ENCODE measurements at regions not wholly inside any gene's neighbourhood (a gene's known extent, or its start where the extent isn't known, plus 50 kb on each side); places are given as distances from the start of the nearest gene placed in this dataset.

GRCh38 chr21:16294128-16294527, 564.3 kb downstream of the USP25 start:
- Histone ChIP-seq H3K27me3 (ENCODE audit: control insufficient read depth in 1 of 2, insufficient read depth in 2 of 2, low read length in 2 of 2) (no peaks in the 10 kb centered on the region), H3K9me3 (ENCODE audit: control insufficient read depth in 2 of 2, low read length in 2 of 2) (no peaks in the 10 kb centered on the region), H3K9ac (ENCODE audit: low read length in 2 of 2) (no peak overlapping the region), H3K36me3 (ENCODE audit: control insufficient read depth in 2 of 2, insufficient read depth in 2 of 2, low read length in 2 of 2) (no peaks in the 10 kb centered on the region), H3K4me3 (ENCODE audit: low read length in 2 of 2) (no peak overlapping the region), H3K4me1 (ENCODE audit: control insufficient read depth, insufficient read depth, low read length) (no peaks in the 10 kb centered on the region), H3K27ac (ENCODE audit: low read length) (no peak overlapping the region)

GRCh38 chr21:16302851-16303282, 573.1 kb downstream of the USP25 start:
- Histone ChIP-seq H3K27me3 (ENCODE audit: control insufficient read depth in 1 of 2, insufficient read depth in 2 of 2, low read length in 2 of 2) (no peaks in the 10 kb centered on the region), H3K27ac (ENCODE audit: low read length) (no peak overlapping the region), H3K4me1 (ENCODE audit: control insufficient read depth, insufficient read depth, low read length) (no peaks in the 10 kb centered on the region), H3K36me3 (ENCODE audit: control insufficient read depth in 2 of 2, insufficient read depth in 2 of 2, low read length in 2 of 2) (no peaks in the 10 kb centered on the region), H3K9me3 (ENCODE audit: control insufficient read depth in 2 of 2, low read length in 2 of 2) (no peaks in the 10 kb centered on the region), H3K9ac (ENCODE audit: low read length in 2 of 2) (no peak overlapping the region), H3K4me3 (ENCODE audit: low read length in 2 of 2) (no peak overlapping the region)

DNA sequence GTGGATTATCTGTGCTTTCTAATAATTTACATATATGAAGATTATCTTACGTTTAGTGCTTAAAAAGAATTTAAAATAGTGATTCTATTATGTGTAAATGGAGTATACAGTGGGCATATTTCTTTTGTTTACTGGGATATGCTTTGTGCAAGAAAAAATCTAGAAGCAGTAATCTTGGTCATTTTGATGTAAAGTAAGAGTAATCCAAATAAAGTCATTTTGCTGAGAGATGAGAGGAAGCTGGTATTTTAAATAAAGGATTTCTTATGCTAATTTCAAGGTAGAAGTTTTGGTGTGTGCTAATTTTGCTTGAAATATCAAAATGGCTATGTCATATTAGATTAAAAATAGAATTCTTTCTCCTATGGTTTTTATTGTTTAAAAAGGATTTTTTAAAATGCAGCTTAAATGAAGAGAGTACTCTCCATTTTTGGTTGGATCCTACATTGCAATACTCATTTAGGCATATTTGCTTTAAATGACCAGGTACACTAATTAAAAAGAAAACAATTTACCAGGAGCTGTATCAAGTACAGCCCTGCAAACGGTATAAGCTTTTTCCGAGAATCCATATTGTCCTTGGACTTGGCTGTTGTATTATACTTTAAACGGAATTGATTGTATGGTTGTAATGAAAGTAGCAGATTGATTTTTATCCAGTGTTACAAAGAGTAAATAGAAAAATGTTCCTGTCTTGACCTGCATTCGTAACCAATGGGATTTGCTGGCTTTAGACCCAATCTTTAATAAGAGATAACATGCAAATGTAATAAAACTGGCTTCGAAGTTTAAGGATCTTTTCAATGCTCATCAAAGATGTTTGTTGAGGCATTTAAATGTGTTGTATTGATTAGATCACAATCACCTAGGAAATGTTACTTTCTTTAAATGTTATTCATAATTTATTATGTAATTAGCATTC, 574.7 kb downstream of the USP25 start:
- no peaks in the 10 kb centered on the region for H3K4me1 ChIP-seq (ENCODE audit: control insufficient read depth, insufficient read depth, low read length)
- no peak overlapping the region for H3K9ac ChIP-seq (ENCODE audit: low read length in 2 of 2)
- no peaks in the 10 kb centered on the region for H3K9me3 ChIP-seq (ENCODE audit: control insufficient read depth in 2 of 2, low read length in 2 of 2)
- H3K4me3 ChIP-seq (ENCODE audit: low read length in 2 of 2) = no peak overlapping the region
- H3K27me3 ChIP-seq (ENCODE audit: control insufficient read depth in 1 of 2, insufficient read depth in 2 of 2, low read length in 2 of 2) = no peaks in the 10 kb centered on the region
- no peaks in the 10 kb centered on the region for H3K36me3 ChIP-seq (ENCODE audit: control insufficient read depth in 2 of 2, insufficient read depth in 2 of 2, low read length in 2 of 2)
- H3K27ac ChIP-seq (ENCODE audit: low read length) = no peak overlapping the region

GRCh38 chr21:16305686-16306085, 575.9 kb downstream of the USP25 start:
- Histone ChIP-seq H3K36me3 (ENCODE audit: control insufficient read depth in 2 of 2, insufficient read depth in 2 of 2, low read length in 2 of 2) (no peaks in the 10 kb centered on the region), H3K9me3 (ENCODE audit: control insufficient read depth in 2 of 2, low read length in 2 of 2) (no peaks in the 10 kb centered on the region), H3K27ac (ENCODE audit: low read length) (no peak overlapping the region), H3K4me3 (ENCODE audit: low read length in 2 of 2) (no peak overlapping the region), H3K27me3 (ENCODE audit: control insufficient read depth in 1 of 2, insufficient read depth in 2 of 2, low read length in 2 of 2) (no peaks in the 10 kb centered on the region), H3K4me1 (ENCODE audit: control insufficient read depth, insufficient read depth, low read length) (no peaks in the 10 kb centered on the region), H3K9ac (ENCODE audit: low read length in 2 of 2) (no peak overlapping the region)

DNA sequence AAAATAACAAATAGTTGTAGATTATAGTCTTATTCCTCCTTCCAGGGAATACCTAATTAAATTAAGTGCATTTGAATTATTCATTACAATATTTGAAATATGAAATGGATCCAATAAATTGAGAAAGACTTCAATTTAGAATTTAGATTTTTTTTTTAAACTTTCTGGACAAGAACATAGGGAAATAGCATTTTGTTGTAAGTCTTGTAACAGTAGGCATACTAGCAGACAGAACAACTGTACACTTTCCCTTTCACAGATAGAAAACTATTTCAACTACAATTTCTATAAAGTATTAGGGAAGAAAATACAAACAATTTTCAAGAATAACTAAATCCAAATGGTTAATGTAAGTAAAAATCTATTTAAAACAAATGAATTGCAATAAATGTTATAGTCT, 577.5 kb downstream of the USP25 start:
- H3K27ac ChIP-seq (ENCODE audit: low read length) = no peak overlapping the region
- no peak overlapping the region for H3K9ac ChIP-seq (ENCODE audit: low read length in 2 of 2)
- no peaks in the 10 kb centered on the region for H3K27me3 ChIP-seq (ENCODE audit: control insufficient read depth in 1 of 2, insufficient read depth in 2 of 2, low read length in 2 of 2)
- no peak overlapping the region for H3K4me3 ChIP-seq (ENCODE audit: low read length in 2 of 2)
- no peaks in the 10 kb centered on the region for H3K4me1 ChIP-seq (ENCODE audit: control insufficient read depth, insufficient read depth, low read length)
- H3K36me3 ChIP-seq (ENCODE audit: control insufficient read depth in 2 of 2, insufficient read depth in 2 of 2, low read length in 2 of 2) = no peaks in the 10 kb centered on the region
- no peaks in the 10 kb centered on the region for H3K9me3 ChIP-seq (ENCODE audit: control insufficient read depth in 2 of 2, low read length in 2 of 2)

- Histone ChIP-seq H3K4me3 (ENCODE audit: low read length in 2 of 2) (peak overlapping the region in 1 of 2 donors; percentile 26), H3K9ac (ENCODE audit: low read length in 2 of 2) (peak overlapping the region in 1 of 2 donors; percentile 43)
Observed at GRCh38 chr21:16308269-16308668, 578.5 kb downstream of the USP25 start.

DNA sequence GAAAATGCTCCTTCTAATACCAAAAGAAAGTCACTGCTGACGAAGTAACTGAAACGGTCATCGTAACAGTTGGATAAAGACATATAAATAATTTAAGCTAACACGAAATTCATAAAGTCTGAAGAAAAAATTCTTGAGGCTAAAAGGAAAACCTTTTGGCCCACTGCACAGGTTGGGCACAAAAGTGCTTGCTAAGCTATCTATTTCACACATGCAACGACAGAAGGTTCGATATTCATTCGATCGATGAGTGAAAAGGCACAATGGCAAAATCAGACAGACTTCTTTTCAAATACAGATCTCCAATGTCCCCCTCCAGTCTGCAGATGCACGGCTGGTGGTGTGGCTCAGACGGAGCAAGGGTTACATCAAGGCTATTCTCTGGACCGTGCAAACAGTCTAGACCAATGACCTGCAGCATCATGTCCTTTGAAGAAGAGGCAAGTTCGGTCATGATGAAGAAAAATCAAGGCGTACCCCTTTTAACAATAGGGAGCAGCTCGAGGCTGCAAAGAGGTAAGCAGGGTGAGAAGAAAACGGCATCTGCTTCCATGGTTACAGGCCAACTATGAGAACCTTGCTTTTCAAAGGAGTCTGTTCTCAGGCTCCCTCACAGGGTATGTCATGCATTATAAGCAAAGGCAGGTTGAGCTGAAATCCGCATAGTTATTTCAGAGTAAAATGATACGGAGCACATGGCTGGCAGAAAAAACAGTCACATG, 579.6 kb downstream of the USP25 start:
- Histone ChIP-seq H3K4me3 (ENCODE audit: low read length in 2 of 2) (no peak overlapping the region), H3K27ac (ENCODE audit: low read length) (no peak overlapping the region), H3K27me3 (ENCODE audit: control insufficient read depth in 1 of 2, insufficient read depth in 2 of 2, low read length in 2 of 2) (no peaks in the 10 kb centered on the region), H3K36me3 (ENCODE audit: control insufficient read depth in 2 of 2, insufficient read depth in 2 of 2, low read length in 2 of 2) (no peaks in the 10 kb centered on the region), H3K9ac (ENCODE audit: low read length in 2 of 2) (no peak overlapping the region), H3K4me1 (ENCODE audit: control insufficient read depth, insufficient read depth, low read length) (no peaks in the 10 kb centered on the region), H3K9me3 (ENCODE audit: control insufficient read depth in 2 of 2, low read length in 2 of 2) (no peaks in the 10 kb centered on the region)

More at GRCh38 chr21:16308269-16308668, 578.5 kb downstream of the USP25 start:
- Histone ChIP-seq H3K36me3 (ENCODE audit: control insufficient read depth in 2 of 2, insufficient read depth in 2 of 2, low read length in 2 of 2) (no peaks in the 10 kb centered on the region), H3K27ac (ENCODE audit: low read length) (no peak overlapping the region), H3K4me1 (ENCODE audit: control insufficient read depth, insufficient read depth, low read length) (no peaks in the 10 kb centered on the region), H3K27me3 (ENCODE audit: control insufficient read depth in 1 of 2, insufficient read depth in 2 of 2, low read length in 2 of 2) (no peaks in the 10 kb centered on the region), H3K9me3 (ENCODE audit: control insufficient read depth in 2 of 2, low read length in 2 of 2) (no peaks in the 10 kb centered on the region)

- no peaks in the 10 kb centered on the region for H3K36me3 ChIP-seq (ENCODE audit: control insufficient read depth in 2 of 2, insufficient read depth in 2 of 2, low read length in 2 of 2)
- no peaks in the 10 kb centered on the region for H3K4me1 ChIP-seq (ENCODE audit: control insufficient read depth, insufficient read depth, low read length)
- no peaks in the 10 kb centered on the region for H3K9me3 ChIP-seq (ENCODE audit: control insufficient read depth in 2 of 2, low read length in 2 of 2)
- H3K27ac ChIP-seq (ENCODE audit: low read length) = no peak overlapping the region
- no peak overlapping the region for H3K9ac ChIP-seq (ENCODE audit: low read length in 2 of 2)
- H3K27me3 ChIP-seq (ENCODE audit: control insufficient read depth in 1 of 2, insufficient read depth in 2 of 2, low read length in 2 of 2) = no peaks in the 10 kb centered on the region
- no peak overlapping the region for H3K4me3 ChIP-seq (ENCODE audit: low read length in 2 of 2)
Observed at GRCh38 chr21:16310176-16310575, 580.4 kb downstream of the USP25 start.

- Histone ChIP-seq H3K36me3 (ENCODE audit: control insufficient read depth in 2 of 2, insufficient read depth in 2 of 2, low read length in 2 of 2) (no peaks in the 10 kb centered on the region), H3K27ac (ENCODE audit: low read length) (no peak overlapping the region), H3K9ac (ENCODE audit: low read length in 2 of 2) (no peak overlapping the region), H3K4me1 (ENCODE audit: control insufficient read depth, insufficient read depth, low read length) (no peaks in the 10 kb centered on the region), H3K9me3 (ENCODE audit: control insufficient read depth in 2 of 2, low read length in 2 of 2) (no peaks in the 10 kb centered on the region), H3K27me3 (ENCODE audit: control insufficient read depth in 1 of 2, insufficient read depth in 2 of 2, low read length in 2 of 2) (no peaks in the 10 kb centered on the region), H3K4me3 (ENCODE audit: low read length in 2 of 2) (no peak overlapping the region)
Observed at GRCh38 chr21:16311229-16311628, 581.4 kb downstream of the USP25 start.

DNA sequence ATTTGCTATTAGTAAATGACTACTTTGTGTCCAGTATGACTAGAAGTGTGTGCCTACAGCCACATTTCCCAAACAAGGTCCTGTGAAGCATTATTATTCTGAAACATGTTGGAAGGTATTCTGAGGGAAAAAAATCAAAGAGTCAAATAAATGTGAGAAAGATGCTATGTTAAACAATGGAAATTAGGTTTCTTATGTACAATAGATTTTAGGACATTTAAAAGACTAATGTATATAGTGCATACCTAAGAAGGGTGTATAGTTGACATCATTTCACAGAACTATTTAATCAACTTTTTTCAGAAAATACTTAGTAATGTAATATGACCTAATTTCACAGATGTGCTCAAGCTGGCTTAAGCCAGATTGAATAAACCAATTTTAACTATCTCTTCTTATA, 582.5 kb downstream of the USP25 start:
- H3K27ac ChIP-seq (ENCODE audit: low read length) = no peak overlapping the region
- H3K4me1 ChIP-seq (ENCODE audit: control insufficient read depth, insufficient read depth, low read length) = no peaks in the 10 kb centered on the region
- no peaks in the 10 kb centered on the region for H3K9me3 ChIP-seq (ENCODE audit: control insufficient read depth in 2 of 2, low read length in 2 of 2)
- H3K27me3 ChIP-seq (ENCODE audit: control insufficient read depth in 1 of 2, insufficient read depth in 2 of 2, low read length in 2 of 2) = no peaks in the 10 kb centered on the region
- no peak overlapping the region for H3K4me3 ChIP-seq (ENCODE audit: low read length in 2 of 2)
- no peaks in the 10 kb centered on the region for H3K36me3 ChIP-seq (ENCODE audit: control insufficient read depth in 2 of 2, insufficient read depth in 2 of 2, low read length in 2 of 2)
- no peak overlapping the region for H3K9ac ChIP-seq (ENCODE audit: low read length in 2 of 2)

- no peak overlapping the region for H3K4me3 ChIP-seq (ENCODE audit: low read length in 2 of 2)
- H3K4me1 ChIP-seq (ENCODE audit: control insufficient read depth, insufficient read depth, low read length) = no peaks in the 10 kb centered on the region
- H3K36me3 ChIP-seq (ENCODE audit: control insufficient read depth in 2 of 2, insufficient read depth in 2 of 2, low read length in 2 of 2) = no peaks in the 10 kb centered on the region
- no peaks in the 10 kb centered on the region for H3K27me3 ChIP-seq (ENCODE audit: control insufficient read depth in 1 of 2, insufficient read depth in 2 of 2, low read length in 2 of 2)
- no peak overlapping the region for H3K9ac ChIP-seq (ENCODE audit: low read length in 2 of 2)
- no peaks in the 10 kb centered on the region for H3K9me3 ChIP-seq (ENCODE audit: control insufficient read depth in 2 of 2, low read length in 2 of 2)
- no peak overlapping the region for H3K27ac ChIP-seq (ENCODE audit: low read length)
Observed at GRCh38 chr21:16315223-16315622, 585.4 kb downstream of the USP25 start.
